ENCODE measurements at regions not wholly inside any gene's neighbourhood (a gene's known extent, or its start where the extent isn't known, plus 50 kb on each side); places are given as distances from the start of the nearest gene placed in this dataset.

DNA sequence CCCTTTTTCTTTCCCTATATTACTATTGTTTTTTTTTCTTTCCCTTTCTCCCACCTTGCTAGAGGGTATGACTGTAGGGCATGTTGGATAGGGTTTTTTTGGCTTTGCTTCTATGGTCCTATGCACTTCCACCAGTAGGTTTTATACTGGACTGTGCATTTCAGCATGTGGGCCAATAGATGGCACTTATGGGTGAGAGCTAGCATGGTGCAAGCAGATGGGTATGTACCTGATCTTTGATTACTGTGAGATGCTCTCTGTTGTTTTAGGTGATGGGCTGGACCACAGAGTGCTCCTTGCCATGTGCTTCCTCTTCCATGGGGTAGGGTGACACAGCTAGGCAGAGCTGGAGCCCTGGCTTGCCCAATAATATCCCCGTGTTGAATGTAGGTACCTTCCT is 128.5 kb upstream of the CHD6 start (continued):
- TF ChIP-seq, protein P1, sequence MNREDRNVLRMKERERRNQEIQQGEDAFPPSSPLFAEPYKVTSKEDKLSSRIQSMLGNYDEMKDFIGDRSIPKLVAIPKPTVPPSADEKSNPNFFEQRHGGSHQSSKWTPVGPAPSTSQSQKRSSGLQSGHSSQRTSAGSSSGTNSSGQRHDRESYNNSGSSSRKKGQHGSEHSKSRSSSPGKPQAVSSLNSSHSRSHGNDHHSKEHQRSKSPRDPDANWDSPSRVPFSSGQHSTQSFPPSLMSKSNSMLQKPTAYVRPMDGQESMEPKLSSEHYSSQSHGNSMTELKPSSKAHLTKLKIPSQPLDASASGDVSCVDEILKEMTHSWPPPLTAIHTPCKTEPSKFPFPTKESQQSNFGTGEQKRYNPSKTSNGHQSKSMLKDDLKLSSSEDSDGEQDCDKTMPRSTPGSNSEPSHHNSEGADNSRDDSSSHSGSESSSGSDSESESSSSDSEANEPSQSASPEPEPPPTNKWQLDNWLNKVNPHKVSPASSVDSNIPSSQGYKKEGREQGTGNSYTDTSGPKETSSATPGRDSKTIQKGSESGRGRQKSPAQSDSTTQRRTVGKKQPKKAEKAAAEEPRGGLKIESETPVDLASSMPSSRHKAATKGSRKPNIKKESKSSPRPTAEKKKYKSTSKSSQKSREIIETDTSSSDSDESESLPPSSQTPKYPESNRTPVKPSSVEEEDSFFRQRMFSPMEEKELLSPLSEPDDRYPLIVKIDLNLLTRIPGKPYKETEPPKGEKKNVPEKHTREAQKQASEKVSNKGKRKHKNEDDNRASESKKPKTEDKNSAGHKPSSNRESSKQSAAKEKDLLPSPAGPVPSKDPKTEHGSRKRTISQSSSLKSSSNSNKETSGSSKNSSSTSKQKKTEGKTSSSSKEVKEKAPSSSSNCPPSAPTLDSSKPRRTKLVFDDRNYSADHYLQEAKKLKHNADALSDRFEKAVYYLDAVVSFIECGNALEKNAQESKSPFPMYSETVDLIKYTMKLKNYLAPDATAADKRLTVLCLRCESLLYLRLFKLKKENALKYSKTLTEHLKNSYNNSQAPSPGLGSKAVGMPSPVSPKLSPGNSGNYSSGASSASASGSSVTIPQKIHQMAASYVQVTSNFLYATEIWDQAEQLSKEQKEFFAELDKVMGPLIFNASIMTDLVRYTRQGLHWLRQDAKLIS (CRISPR knock-in tag; IDR thresholded peaks at IDR 0.05; ENCODE audit: borderline replicate concordance): no peak
- TF ChIP-seq, protein P2, sequence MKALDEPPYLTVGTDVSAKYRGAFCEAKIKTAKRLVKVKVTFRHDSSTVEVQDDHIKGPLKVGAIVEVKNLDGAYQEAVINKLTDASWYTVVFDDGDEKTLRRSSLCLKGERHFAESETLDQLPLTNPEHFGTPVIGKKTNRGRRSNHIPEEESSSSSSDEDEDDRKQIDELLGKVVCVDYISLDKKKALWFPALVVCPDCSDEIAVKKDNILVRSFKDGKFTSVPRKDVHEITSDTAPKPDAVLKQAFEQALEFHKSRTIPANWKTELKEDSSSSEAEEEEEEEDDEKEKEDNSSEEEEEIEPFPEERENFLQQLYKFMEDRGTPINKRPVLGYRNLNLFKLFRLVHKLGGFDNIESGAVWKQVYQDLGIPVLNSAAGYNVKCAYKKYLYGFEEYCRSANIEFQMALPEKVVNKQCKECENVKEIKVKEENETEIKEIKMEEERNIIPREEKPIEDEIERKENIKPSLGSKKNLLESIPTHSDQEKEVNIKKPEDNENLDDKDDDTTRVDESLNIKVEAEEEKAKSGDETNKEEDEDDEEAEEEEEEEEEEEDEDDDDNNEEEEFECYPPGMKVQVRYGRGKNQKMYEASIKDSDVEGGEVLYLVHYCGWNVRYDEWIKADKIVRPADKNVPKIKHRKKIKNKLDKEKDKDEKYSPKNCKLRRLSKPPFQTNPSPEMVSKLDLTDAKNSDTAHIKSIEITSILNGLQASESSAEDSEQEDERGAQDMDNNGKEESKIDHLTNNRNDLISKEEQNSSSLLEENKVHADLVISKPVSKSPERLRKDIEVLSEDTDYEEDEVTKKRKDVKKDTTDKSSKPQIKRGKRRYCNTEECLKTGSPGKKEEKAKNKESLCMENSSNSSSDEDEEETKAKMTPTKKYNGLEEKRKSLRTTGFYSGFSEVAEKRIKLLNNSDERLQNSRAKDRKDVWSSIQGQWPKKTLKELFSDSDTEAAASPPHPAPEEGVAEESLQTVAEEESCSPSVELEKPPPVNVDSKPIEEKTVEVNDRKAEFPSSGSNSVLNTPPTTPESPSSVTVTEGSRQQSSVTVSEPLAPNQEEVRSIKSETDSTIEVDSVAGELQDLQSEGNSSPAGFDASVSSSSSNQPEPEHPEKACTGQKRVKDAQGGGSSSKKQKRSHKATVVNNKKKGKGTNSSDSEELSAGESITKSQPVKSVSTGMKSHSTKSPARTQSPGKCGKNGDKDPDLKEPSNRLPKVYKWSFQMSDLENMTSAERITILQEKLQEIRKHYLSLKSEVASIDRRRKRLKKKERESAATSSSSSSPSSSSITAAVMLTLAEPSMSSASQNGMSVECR (CRISPR knock-in tag; IDR thresholded peaks at IDR 0.05; ENCODE audit: borderline replicate concordance): no peak
- TF ChIP-seq, protein P3, sequence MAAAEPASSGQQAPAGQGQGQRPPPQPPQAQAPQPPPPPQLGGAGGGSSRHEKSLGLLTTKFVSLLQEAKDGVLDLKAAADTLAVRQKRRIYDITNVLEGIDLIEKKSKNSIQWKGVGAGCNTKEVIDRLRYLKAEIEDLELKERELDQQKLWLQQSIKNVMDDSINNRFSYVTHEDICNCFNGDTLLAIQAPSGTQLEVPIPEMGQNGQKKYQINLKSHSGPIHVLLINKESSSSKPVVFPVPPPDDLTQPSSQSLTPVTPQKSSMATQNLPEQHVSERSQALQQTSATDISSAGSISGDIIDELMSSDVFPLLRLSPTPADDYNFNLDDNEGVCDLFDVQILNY (CRISPR knock-in tag; IDR thresholded peaks at IDR 0.05): no peak

DNA sequence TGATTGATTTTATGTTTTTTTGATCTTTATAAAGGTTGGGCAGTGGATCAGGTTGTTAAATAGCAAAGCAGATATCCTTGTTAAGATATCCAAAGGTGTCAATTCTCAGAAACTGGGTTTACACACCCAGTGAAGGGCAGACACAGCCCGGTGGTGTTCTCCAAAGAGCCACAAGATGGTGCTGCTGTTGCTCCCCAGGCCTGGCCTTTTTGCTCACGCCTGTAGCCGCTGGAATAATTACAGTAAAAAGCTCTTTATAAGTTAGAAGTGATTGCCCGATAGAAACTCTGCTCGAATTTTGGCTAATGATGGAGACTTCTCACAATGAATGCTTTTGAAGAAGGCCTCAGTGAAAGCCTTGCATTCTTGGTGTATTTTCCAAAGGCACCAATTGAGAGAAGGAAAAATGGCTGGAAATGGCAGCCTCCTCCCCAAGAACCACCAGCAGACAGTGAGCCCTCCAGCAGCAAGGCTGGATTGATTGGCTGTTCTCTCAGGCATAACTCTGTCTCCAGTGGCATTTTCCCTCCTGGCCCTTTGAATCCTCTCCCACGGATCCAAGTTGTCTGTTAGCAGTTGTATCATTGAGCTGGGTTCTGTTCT is 120.5 kb upstream of the CHD6 start:
- ATAC-seq (peak; percentile 85), DNase-seq (ENCODE audit: low spot score) (peak; percentile 71)
- ChIA-PET CTCF (interaction anchor here (0.6 to 3.0 kb wide), 55 partner anchors 10 to 1671 kb away, joined by 3 to 30 read pairs (median 4); no protein-coding TSS in a partner anchor), POLR2A (interaction anchor here (0.6 kb wide), 1 partner anchor 62 kb away, joined by 3 read pairs; no protein-coding TSS in a partner anchor)
- no peak overlapping the region for H3K27ac Mint-ChIP-seq
- H3K9me3 Mint-ChIP-seq: peaks cover 24% of the 10 kb centered on the region
- TF ChIP-seq, protein P4, sequence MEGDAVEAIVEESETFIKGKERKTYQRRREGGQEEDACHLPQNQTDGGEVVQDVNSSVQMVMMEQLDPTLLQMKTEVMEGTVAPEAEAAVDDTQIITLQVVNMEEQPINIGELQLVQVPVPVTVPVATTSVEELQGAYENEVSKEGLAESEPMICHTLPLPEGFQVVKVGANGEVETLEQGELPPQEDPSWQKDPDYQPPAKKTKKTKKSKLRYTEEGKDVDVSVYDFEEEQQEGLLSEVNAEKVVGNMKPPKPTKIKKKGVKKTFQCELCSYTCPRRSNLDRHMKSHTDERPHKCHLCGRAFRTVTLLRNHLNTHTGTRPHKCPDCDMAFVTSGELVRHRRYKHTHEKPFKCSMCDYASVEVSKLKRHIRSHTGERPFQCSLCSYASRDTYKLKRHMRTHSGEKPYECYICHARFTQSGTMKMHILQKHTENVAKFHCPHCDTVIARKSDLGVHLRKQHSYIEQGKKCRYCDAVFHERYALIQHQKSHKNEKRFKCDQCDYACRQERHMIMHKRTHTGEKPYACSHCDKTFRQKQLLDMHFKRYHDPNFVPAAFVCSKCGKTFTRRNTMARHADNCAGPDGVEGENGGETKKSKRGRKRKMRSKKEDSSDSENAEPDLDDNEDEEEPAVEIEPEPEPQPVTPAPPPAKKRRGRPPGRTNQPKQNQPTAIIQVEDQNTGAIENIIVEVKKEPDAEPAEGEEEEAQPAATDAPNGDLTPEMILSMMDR (IDR thresholded peaks at IDR 0.05): peak; percentile 68
- no peak for TF ChIP-seq PRRX2 (CRISPR knock-in tag; IDR thresholded peaks at IDR 0.05)
- no peak overlapping the region for H3K4me3 Mint-ChIP-seq
- peaks cover 11% of the 10 kb centered on the region for H3K4me1 Mint-ChIP-seq
- no peaks in the 10 kb centered on the region for H3K27me3 Mint-ChIP-seq (ENCODE audit: low read depth)
- peaks cover 8% of the 10 kb centered on the region for H3K36me3 Mint-ChIP-seq

DNA sequence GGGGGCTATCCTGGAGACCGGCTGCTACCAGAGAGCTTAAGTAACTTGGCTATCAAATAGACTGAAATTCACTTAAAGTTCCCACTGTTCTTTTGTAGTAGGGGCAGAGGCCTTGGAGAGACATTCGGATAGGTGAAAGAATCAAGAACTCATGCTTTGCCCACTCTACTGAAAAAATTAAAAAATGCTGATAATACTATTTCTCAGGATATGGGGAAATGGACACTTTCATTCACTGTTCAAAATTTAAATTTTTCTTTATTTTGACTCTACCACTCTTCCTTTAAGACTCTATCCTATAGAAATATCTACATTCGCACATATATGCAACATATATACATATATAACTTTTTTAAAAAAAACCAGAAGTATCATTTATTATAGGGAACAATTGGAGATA is 117.8 kb upstream of the CHD6 start:
- ChIA-PET POLR2A (no interaction called here), CTCF (interaction anchor here (1.0 kb wide), 1 partner anchor 23 kb away, joined by 3 read pairs; no protein-coding TSS in a partner anchor)
- Mint-ChIP-seq H3K27me3 (ENCODE audit: low read depth) (no peaks in the 10 kb centered on the region), H3K27ac (no peak overlapping the region), H3K36me3 (peaks cover 8% of the 10 kb centered on the region), H3K9me3 (peaks cover 23% of the 10 kb centered on the region), H3K4me3 (no peak overlapping the region), H3K4me1 (peaks cover 11% of the 10 kb centered on the region)
- ATAC-seq (no peak), DNase-seq (ENCODE audit: low spot score) (no peak)
- TF ChIP-seq IRF2 (CRISPR knock-in tag; IDR thresholded peaks at IDR 0.05; ENCODE audit: borderline replicate concordance, low read depth) (no peak), PRRX2 (CRISPR knock-in tag; IDR thresholded peaks at IDR 0.05) (no peak), SMAD3 (CRISPR knock-in tag; IDR thresholded peaks at IDR 0.05; ENCODE audit: borderline replicate concordance) (no peak), NFYB (CRISPR knock-in tag; conservative IDR thresholded peaks at IDR 0.05; ENCODE audit: low read depth) (no peak)
- TF ChIP-seq, protein P5, sequence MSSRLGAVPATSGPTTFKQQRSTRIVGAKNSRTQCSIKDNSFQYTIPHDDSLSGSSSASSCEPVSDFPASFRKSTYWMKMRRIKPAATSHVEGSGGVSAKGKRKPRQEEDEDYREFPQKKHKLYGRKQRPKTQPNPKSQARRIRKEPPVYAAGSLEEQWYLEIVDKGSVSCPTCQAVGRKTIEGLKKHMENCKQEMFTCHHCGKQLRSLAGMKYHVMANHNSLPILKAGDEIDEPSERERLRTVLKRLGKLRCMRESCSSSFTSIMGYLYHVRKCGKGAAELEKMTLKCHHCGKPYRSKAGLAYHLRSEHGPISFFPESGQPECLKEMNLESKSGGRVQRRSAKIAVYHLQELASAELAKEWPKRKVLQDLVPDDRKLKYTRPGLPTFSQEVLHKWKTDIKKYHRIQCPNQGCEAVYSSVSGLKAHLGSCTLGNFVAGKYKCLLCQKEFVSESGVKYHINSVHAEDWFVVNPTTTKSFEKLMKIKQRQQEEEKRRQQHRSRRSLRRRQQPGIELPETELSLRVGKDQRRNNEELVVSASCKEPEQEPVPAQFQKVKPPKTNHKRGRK (CRISPR knock-in tag; IDR thresholded peaks at IDR 0.05; ENCODE audit: borderline replicate concordance): no peak
- TF ChIP-seq, protein P6, sequence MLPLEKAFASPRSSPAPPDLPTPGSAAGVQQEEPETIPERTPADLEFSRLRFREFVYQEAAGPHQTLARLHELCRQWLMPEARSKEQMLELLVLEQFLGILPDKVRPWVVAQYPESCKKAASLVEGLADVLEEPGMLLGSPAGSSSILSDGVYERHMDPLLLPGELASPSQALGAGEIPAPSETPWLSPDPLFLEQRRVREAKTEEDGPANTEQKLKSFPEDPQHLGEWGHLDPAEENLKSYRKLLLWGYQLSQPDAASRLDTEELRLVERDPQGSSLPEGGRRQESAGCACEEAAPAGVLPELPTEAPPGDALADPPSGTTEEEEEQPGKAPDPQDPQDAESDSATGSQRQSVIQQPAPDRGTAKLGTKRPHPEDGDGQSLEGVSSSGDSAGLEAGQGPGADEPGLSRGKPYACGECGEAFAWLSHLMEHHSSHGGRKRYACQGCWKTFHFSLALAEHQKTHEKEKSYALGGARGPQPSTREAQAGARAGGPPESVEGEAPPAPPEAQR (CRISPR knock-in tag; IDR thresholded peaks at IDR 0.05): no peak
- TF ChIP-seq, protein P7, sequence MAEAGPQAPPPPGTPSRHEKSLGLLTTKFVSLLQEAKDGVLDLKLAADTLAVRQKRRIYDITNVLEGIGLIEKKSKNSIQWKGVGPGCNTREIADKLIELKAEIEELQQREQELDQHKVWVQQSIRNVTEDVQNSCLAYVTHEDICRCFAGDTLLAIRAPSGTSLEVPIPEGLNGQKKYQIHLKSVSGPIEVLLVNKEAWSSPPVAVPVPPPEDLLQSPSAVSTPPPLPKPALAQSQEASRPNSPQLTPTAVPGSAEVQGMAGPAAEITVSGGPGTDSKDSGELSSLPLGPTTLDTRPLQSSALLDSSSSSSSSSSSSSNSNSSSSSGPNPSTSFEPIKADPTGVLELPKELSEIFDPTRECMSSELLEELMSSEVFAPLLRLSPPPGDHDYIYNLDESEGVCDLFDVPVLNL (CRISPR knock-in tag; IDR thresholded peaks at IDR 0.05; ENCODE audit: borderline replicate concordance, low read depth): no peak
